ENCODE measurements at regions not wholly inside any gene's neighbourhood (a gene's known extent, or its start where the extent isn't known, plus 50 kb on each side); places are given as distances from the start of the nearest gene placed in this dataset.
A peak's percentile ranks its signal among the peaks of the same experiment; 100 is the strongest.

DNA sequence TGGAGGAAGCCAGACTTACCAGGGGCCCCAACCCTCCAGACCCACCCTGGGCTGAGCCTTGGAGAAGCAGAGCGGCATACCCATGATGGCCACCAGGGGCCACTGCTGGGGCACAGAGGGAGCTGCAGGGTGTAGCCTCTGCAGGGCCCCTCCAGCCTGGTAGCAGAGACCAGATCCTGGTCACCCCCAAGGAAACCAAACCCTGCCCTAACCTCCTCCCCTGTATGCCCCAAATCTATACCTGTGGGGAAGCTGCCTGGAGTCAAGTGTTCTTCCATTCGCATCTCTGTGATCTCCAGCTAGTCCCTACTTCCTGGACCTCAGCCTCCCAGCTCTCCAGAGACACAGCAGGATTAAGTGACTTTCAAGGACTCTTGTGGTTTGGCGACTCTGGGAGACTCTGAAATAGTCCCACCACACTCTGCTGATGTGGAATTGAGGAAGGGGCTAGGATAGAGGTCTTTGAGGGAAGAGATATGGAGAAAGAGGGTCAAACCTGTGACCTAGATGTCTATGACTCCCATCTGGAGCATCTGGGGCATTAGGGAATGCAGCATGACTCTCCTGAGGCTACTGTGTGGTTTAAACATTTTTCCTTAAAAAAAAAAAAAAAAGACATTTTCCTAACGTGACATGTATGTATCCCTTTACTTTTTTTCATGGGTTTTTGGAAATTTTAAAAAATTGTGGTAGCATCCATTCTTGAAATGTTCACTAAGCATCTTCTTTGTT lies 119.2 kb upstream of the IPO9 start:
- no peak overlapping the region for H3K27ac Mint-ChIP-seq
- H3K4me3 Mint-ChIP-seq = no peak overlapping the region
- H3K4me1 Mint-ChIP-seq = no peaks in the 10 kb centered on the region
- no peaks in the 10 kb centered on the region for H3K9me3 Mint-ChIP-seq
- DNase-seq = peak; percentile 5 to 29 (median 22)
- no peaks in the 10 kb centered on the region for H3K36me3 Mint-ChIP-seq
- H3K27me3 Mint-ChIP-seq (ENCODE audit: low read depth in 3 of 3) = peaks cover 0 to 5% (median 4%) of the 10 kb centered on the region in 3 donors

DNA sequence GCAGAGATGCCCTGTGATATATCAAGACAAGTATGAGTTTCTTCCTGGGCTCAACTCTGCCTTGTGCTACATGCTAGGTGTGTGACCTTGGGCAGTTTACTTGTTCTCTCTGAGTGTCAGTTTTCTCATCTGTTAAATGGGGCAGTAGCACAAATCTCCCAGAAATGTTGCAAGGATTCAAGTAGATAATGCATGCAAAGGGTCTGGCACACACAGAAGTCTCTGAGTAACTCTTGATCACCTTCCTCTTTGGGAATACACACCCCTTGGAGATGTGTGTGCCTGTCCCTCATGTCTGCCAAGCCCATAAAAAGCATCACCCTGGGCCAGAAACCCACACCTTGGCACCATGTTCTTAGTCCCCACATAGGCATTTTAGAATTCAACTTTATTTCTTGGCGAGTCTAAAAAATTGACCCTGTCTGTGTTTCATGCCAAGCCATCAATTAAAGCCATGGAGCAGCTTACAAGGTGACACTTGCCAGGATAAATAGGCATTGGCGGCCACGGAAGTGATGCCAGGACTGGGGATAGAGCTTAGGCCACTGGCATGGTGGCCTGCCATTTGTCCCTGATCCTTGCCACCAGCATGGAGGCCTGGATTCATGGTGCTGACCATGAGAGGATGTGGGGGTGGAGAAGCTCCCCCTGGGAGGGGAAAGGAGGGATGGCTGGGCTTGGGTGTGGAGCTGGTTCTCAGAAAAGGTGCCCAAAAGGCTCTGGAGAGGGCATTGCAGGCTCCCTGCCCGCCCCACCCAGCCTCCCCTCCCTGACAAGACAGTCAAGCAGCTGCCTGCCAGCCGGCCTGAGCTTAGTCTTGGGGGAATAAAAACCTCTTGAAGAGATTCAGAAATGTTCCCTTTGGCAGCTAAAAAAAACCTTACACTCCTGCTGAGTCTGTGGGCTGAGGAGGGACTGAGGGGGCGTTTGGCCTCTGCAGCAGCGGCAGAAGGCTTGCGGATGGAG lies 118.0 kb upstream of the IPO9 start:
- Mint-ChIP-seq H3K27me3 (ENCODE audit: low read depth in 3 of 3) (peaks cover 0 to 3% (median 2%) of the 10 kb centered on the region in 3 donors), H3K27ac (no peak overlapping the region), H3K4me1 (no peaks in the 10 kb centered on the region), H3K36me3 (no peaks in the 10 kb centered on the region), H3K9me3 (no peaks in the 10 kb centered on the region), H3K4me3 (no peak overlapping the region)
- no peak for DNase-seq

DNA sequence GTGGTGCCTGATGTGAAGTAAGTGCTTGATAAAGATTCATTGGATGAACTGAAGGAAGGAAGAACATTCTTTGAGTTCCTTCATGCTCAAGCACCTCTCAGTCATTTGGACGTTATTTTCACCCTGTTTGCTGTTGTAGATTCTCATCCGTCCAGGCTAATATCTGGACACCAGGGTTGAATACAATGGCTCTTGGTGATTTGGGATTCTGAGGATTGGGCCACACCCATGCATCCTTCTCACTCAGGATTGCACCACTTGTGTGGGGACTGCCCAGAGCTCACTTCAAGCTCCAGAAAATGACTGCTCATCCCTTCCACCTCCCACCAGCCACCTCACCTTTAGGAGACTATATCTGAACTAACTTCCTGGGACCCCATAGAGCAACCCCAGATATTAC lies 117.1 kb upstream of the IPO9 start:
- Mint-ChIP-seq H3K27me3 (ENCODE audit: low read depth in 3 of 3) (peaks cover 0 to 3% (median 2%) of the 10 kb centered on the region in 3 donors), H3K27ac (no peak overlapping the region), H3K36me3 (no peaks in the 10 kb centered on the region), H3K4me1 (no peaks in the 10 kb centered on the region), H3K9me3 (no peaks in the 10 kb centered on the region), H3K4me3 (no peak overlapping the region)
- DNase-seq = no peak

DNA sequence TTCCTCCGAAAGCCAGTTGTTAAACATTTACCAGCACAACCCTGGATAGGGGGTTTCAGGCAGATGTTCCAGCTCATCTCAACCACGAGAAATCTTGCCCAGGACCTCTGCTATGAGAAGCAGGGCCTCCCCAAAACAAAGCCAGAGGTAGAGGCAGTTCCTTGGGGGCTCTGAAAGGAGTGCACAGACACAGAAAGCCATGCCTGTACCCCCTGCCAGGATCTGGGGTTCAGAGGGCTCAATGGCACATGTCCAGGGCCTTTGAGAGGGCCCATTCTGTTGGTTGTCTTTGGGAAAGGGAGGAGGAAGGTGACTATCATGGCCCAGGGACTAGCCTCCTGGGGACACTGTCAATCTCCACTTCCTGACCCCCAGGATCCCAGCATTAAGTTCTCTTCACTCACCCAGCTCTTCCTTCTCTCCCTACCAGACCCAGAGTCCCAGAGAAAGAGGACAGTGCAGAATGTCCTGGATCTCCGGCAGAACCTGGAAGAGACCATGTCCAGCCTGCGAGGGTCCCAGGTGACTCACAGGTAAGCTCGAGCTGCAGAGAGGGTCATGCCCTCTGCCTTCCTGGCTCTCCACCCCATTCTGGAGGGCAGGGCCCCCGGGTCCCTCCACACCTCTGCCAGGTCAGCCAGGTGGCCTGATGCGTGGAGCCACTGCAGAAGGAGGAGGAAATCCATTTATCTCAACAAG lies 116.4 kb upstream of the IPO9 start:
- Mint-ChIP-seq H3K9me3 (no peaks in the 10 kb centered on the region), H3K4me1 (no peaks in the 10 kb centered on the region), H3K36me3 (no peaks in the 10 kb centered on the region), H3K27me3 (ENCODE audit: low read depth in 3 of 3) (peaks cover 0 to 3% (median 2%) of the 10 kb centered on the region in 3 donors), H3K4me3 (no peak overlapping the region), H3K27ac (no peak overlapping the region)
- DNase-seq = no peak

DNA sequence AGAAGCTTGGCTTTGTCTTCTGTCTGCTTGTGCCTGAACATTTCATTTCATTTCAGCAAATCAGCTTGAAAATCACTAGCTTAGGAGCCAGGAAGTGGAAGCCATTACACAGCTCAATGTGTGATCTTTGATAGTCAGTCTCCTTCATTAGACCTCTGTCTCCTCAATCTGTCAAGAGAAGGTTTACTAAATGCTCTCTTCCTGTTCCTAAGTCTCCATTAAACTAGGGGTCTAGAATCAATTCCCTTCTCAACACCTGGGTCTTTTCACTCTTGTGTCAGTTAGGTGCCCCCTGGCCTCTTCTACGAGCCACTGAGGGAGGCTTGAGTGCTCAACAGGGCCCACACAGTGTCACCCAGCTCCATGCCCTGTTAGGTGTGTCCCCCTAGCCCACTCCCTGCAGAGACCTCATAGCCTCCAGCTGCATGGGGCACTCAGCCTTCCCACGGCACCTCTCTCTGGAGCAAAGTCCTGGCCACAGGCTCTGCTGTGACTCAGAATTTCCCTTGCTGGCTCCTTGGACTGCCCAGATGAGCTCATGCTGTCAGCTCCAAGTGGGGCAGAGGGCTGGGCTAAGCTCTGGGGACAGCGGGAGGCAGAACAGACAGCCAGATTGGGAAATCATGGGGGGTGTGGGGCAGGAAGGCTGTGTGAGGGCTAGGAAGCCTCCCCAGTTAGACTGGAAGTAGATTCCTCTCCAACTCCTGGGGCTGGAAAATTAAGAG lies 115.7 kb upstream of the IPO9 start:
- Mint-ChIP-seq H3K9me3 (no peaks in the 10 kb centered on the region), H3K27ac (no peak overlapping the region), H3K4me1 (no peaks in the 10 kb centered on the region), H3K27me3 (ENCODE audit: low read depth in 3 of 3) (peaks cover 0 to 4% (median 1%) of the 10 kb centered on the region in 3 donors), H3K36me3 (no peaks in the 10 kb centered on the region), H3K4me3 (no peak overlapping the region)
- no peak for DNase-seq

DNA sequence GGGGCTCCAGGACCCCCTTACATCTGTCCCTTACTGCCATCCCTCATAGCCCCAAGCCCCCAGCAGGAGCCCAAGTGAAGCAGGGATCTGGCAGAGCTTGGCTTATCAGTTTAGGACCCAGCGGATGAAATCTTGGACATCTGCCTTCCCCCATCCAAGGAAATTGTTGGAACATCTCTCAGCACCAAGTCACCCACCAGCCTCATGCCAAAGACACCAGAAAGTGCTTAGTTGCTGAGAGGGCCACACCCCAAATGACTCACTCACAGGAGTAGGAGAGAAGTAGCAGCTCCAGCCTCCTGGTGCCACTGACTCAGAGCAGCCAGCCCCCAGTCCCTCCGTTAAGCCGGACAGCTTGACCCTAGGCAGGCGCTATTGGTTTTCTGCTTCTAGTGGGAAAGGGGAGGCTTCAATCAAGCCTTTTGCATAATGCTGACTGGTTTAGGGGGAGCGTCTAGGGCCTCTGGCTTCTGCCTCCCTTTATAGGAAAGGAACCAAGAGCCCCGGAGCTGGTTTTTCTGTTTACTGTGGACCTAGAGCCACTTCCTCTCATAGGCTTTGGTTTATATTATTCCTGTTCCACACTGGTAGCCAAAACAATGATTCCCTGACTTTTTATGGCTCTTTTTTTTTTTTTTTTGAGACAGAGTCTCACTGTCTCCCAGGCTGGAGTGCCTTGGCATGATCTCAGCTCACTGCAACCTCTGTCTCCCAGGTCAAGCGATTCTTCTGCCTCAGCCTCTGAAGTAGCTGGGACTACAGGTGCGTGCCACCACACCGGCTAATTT lies 114.2 kb upstream of the IPO9 start:
- H3K27ac Mint-ChIP-seq = no peak overlapping the region
- no peaks in the 10 kb centered on the region for H3K9me3 Mint-ChIP-seq
- DNase-seq = no peak
- no peaks in the 10 kb centered on the region for H3K36me3 Mint-ChIP-seq
- peaks cover 0 to 2% (median 2%) of the 10 kb centered on the region in 3 donors for H3K27me3 Mint-ChIP-seq (ENCODE audit: low read depth in 3 of 3)
- no peaks in the 10 kb centered on the region for H3K4me1 Mint-ChIP-seq
- H3K4me3 Mint-ChIP-seq = no peak overlapping the region

DNA sequence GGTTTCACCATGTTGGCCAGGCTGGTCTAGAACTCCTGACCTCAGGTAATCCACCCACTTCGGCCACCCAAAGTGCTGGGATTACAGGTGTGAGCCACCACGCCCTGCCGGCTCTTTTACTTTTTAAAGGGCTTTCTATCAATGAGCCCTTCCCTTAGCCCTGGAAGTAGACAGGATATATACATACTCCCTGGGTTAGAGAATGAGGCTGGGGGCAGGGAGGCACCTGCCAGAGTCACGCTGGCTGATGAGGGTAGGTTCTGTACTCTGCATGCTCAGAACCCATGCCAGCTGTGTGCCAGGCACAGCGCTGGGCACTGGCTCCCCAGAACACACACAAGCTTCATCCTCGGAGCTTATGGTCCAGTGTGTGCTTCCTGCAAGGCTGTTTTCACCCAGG lies 113.6 kb upstream of the IPO9 start:
- DNase-seq = no peak
- Mint-ChIP-seq H3K27me3 (ENCODE audit: low read depth in 3 of 3) (peaks cover 0 to 3% (median 2%) of the 10 kb centered on the region in 3 donors), H3K36me3 (no peaks in the 10 kb centered on the region), H3K9me3 (no peaks in the 10 kb centered on the region), H3K4me3 (no peak overlapping the region), H3K27ac (no peak overlapping the region), H3K4me1 (no peaks in the 10 kb centered on the region)

DNA sequence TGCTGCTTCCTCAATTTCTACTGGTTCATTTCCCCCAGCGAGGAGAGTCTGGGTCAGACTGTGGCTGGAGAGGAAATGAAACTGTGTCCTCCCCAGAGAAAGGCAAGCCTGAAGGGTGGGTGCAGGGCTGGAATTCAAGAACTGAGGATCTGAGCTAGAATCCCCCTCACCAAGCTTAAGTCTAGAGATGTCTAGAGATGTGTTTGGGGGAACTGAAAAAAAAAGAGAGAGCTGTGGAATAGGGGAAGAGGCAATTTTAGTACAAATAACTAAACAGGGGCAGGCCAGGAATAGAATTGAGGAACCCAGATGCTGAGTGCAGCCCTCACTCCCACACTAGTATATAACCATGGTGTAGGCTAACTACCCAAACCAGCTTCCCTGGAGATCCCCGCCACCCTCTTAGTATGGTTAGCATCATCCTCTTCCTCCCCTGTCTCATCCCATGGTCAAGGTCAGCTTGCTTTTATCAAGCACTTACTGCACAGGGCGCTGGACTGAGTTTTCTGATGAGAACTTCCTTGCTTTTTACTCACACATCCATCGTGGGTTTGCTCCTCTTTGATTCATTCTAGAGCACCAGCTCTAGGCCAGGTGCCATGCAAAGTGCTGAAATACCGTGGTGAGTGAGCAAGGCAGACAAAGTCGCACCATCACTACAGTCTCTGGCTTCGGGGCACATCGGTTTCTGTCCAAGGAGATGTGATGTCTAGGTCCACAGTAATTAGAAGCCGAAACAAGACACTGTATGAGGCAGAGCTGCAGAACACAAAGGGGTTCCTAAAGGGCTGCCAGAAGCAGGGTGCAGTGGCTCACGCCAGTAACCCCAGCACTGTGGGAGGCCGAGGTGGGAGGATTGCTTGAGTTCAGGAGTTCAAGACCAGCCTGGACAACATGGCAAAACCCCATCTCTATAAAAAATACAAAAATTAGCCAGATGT lies 112.9 kb upstream of the IPO9 start:
- Mint-ChIP-seq H3K36me3 (no peaks in the 10 kb centered on the region), H3K9me3 (no peaks in the 10 kb centered on the region), H3K4me1 (no peaks in the 10 kb centered on the region), H3K27ac (no peak overlapping the region), H3K4me3 (no peak overlapping the region), H3K27me3 (ENCODE audit: low read depth in 3 of 3) (peaks cover 0 to 4% (median 3%) of the 10 kb centered on the region in 3 donors)
- DNase-seq = no peak

DNA sequence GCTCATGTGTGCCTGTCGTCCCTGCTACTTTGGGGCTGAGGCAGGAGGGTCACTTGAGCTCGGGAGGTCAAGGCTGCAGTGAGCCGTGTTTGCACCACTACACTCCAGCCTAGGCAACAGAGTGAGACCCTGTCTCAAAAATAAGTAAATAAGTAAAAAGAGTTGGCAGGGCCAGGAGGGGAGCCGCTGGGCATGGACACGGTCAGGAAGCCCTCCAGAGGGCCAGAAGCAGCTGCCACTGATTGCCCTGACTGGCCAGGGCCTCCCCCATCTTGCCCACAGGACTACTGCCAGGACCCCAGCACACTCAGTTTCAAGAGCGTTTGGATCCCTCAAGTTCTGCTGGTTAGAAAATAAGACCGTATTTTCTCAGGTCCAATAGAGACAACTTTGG lies 112.2 kb upstream of the IPO9 start:
- no peak overlapping the region for H3K4me3 Mint-ChIP-seq
- H3K27ac Mint-ChIP-seq = no peak overlapping the region
- no peak for DNase-seq
- peaks cover 0 to 4% (median 3%) of the 10 kb centered on the region in 3 donors for H3K27me3 Mint-ChIP-seq (ENCODE audit: low read depth in 3 of 3)
- no peaks in the 10 kb centered on the region for H3K36me3 Mint-ChIP-seq
- no peaks in the 10 kb centered on the region for H3K9me3 Mint-ChIP-seq
- H3K4me1 Mint-ChIP-seq = no peaks in the 10 kb centered on the region

DNA sequence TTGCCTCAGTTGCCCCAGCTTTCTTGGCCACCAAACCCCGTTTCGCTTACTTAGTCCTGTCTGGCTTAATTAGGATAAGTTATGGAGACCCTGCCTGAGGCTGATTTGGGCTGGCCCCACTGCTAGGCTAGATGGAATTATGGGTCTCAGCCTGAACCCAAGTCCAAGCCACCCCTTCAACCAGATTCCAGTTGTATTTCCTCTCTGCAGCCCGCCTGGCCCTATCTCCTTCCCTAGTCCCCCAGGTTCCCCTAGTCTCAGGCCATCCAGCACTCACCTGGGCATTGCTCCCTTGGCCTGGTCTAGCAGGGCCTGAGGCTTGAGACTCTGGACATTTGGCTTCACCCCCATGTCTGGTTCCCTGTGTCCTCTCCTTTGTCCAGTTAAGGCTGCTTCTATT lies 111.7 kb upstream of the IPO9 start:
- no peak for DNase-seq
- peaks cover 0 to 6% (median 4%) of the 10 kb centered on the region in 3 donors for H3K27me3 Mint-ChIP-seq (ENCODE audit: low read depth in 3 of 3)
- H3K9me3 Mint-ChIP-seq = no peaks in the 10 kb centered on the region
- H3K4me3 Mint-ChIP-seq = no peak overlapping the region
- H3K27ac Mint-ChIP-seq = no peak overlapping the region
- H3K4me1 Mint-ChIP-seq = no peaks in the 10 kb centered on the region
- H3K36me3 Mint-ChIP-seq = no peaks in the 10 kb centered on the region

DNA sequence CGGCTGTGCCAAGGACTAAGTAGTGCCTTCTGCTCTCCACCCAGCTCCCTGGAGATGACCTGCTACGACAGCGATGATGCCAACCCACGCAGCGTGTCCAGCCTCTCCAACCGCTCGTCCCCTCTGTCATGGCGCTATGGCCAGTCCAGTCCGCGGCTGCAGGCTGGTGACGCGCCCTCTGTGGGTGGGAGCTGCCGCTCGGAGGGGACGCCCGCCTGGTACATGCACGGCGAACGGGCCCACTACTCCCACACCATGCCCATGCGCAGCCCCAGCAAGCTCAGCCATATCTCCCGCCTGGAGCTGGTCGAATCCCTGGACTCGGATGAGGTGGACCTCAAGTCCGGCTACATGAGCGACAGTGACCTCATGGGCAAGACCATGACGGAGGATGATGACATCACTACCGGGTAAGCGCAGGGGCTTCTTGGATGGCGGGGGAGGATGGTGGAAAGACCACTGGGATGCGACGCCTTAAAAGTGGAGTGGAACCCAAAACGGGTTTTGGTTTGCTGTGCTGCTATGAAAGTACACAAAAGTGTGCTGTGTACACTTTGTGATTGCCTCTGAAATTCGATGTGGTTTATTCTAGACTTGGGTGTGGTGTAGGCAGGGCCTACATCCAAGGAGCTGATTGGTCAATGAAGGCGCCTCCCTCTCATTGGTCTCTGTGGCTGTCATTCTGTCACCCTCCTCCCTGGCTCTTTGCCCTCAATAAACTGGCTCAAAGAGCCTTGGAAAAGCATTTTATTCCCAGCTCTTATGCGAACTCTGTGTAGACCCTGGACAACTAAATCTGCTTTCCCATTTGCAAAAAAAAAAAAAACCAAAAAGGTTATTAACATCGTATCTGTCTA lies 110.4 kb upstream of the IPO9 start:
- Mint-ChIP-seq H3K4me1 (no peaks in the 10 kb centered on the region), H3K27ac (peak overlapping the region in 1 of 6 donors; percentile 62), H3K9me3 (no peaks in the 10 kb centered on the region), H3K36me3 (no peaks in the 10 kb centered on the region), H3K4me3 (no peak overlapping the region), H3K27me3 (ENCODE audit: low read depth in 3 of 3) (peaks cover 0 to 6% (median 4%) of the 10 kb centered on the region in 3 donors)
- DNase-seq = no peak
